KG1 (cell line): ENCODE measurements at regions not wholly inside any gene's neighbourhood (a gene's known extent, or its start where the extent isn't known, plus 50 kb on each side); places are given as distances from the start of the nearest gene placed in this dataset.

ENCODE experiments used
- DNase-seq: peaks from one replicate; lab custom pipeline; 2025; lab: John Stamatoyannopoulos, UW

- DNase-seq = no peak
These were observed 355.0 kb downstream of the RAB28 start for GRCh38 chr4:13129095-13129494.

- no peak for DNase-seq
These were observed 356.9 kb downstream of the RAB28 start for GRCh38 chr4:13126976-13127910.

- DNase-seq = no peak
These were observed 365.5 kb downstream of the RAB28 start for GRCh38 chr4:13118633-13119032.

- no peak for DNase-seq
These were observed 367.0 kb downstream of the RAB28 start for GRCh38 chr4:13117185-13117584.

- DNase-seq = no peak
These were observed 372.1 kb downstream of the RAB28 start for GRCh38 chr4:13112030-13112429.

GRCh38 chr4:13109536-13109935 is 374.6 kb downstream of the RAB28 start:
- DNase-seq = no peak

GRCh38 chr4:13108096-13108495 is 376.0 kb downstream of the RAB28 start:
- DNase-seq = no peak

- no peak for DNase-seq
These were observed 380.6 kb downstream of the RAB28 start for GRCh38 chr4:13103382-13104015.

GRCh38 chr4:13102092-13102742 is 381.9 kb downstream of the RAB28 start:
- no peak for DNase-seq

GRCh38 chr4:13097971-13098370 is 386.2 kb downstream of the RAB28 start:
- DNase-seq = no peak

GRCh38 chr4:13095722-13096121 is 388.4 kb downstream of the RAB28 start:
- no peak for DNase-seq

GRCh38 chr4:13093170-13093569 is 391.0 kb downstream of the RAB28 start:
- no peak for DNase-seq

- DNase-seq = no peak
These were observed 391.4 kb downstream of the RAB28 start for GRCh38 chr4:13092702-13093101.

- DNase-seq = no peak
These were observed 394.5 kb downstream of the RAB28 start for GRCh38 chr4:13089659-13089998.

- no peak for DNase-seq
These were observed 395.1 kb downstream of the RAB28 start for GRCh38 chr4:13088726-13089658.

- no peak for DNase-seq
These were observed 397.1 kb downstream of the RAB28 start for GRCh38 chr4:13087041-13087440.

- DNase-seq = no peak
These were observed 399.9 kb downstream of the RAB28 start for GRCh38 chr4:13084210-13084609.

GRCh38 chr4:13081830-13082229 is 402.3 kb downstream of the RAB28 start:
- DNase-seq = no peak

GRCh38 chr4:13067077-13067476 is 417.1 kb downstream of the RAB28 start:
- DNase-seq = no peak

GRCh38 chr4:13059019-13059418 is 425.1 kb downstream of the RAB28 start:
- no peak for DNase-seq

- DNase-seq = no peak
These were observed 427.4 kb downstream of the RAB28 start for GRCh38 chr4:13056630-13057189.
